ENCODE measurements at regions not wholly inside any gene's neighbourhood (a gene's known extent, or its start where the extent isn't known, plus 50 kb on each side); places are given as distances from the start of the nearest gene placed in this dataset.

DNA sequence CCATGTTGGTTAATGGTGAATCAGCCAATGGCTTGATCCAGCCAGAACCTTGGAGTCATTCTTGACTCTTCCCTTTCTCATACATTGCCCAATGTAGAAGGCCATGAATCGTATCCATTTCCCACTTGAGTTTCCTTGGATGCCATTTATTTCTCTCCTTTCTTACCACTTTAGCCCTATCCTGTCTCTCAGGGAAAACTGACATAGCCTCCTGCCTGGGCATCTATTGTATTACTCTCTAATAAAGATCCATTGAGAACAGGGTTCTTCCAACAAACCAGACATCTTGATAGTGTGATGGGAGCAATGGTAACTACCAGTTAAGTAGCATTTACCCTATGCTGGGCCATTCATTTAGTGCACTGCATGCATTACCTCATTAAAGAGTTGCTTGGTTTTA is 104.2 kb upstream of the CDH11 start:
- DNase-seq (ENCODE audit: low spot score), result no peak
- no peaks in the 10 kb centered on the region for H3K79me2 ChIP-seq (ENCODE audit: insufficient read depth, low read length)
- H3K9me3 ChIP-seq (ENCODE audit: low read length), result 0 out of 2 replicates have a peak, but pooled peaks cover 4% of the 10 kb centered on the region
- H3K36me3 ChIP-seq (replicated peaks in 1 of 2; ENCODE audit: control insufficient read depth in 1 of 2, insufficient read depth in 2 of 2, low read length in 2 of 2), result no peaks in the 10 kb centered on the region
- H3K27me3 ChIP-seq (ENCODE audit: control insufficient read depth in 1 of 2, insufficient read depth in 2 of 2, low read length in 2 of 2), result no peaks in the 10 kb centered on the region
- no peak for ATAC-seq
- H3K4me3 ChIP-seq (replicated peaks in 1 of 3; ENCODE audit: insufficient read depth in 1 of 3, low read depth in 2 of 3, low read length in 3 of 3), result no peak overlapping the region
- ChIA-PET POLR2A (no interaction called here), CTCF (ENCODE audit: low intra/inter-chr PET ratio, low total read pairs) (no interaction called here)
- WGBS (ENCODE audit: low lambda C conversion rate), result 6% methylated on average over 1 of the region's 1 CpG
- no TSS peak for BruUV-seq (replicated peaks)
- no peak for TF ChIP-seq POLR2G (IDR thresholded peaks at IDR 0.05; ENCODE audit: low read depth, low read length)
- TF ChIP-seq RAD21 (CRISPR knock-in tag; IDR thresholded peaks at IDR 0.05), result no peak
- no peak for TF ChIP-seq KLF16 (CRISPR knock-in tag; IDR thresholded peaks at IDR 0.05)
- TF ChIP-seq, protein P1, sequence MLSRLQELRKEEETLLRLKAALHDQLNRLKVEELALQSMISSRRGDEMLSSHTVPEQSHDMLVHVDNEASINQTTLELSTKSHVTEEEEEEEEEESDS (CRISPR knock-in tag; IDR thresholded peaks at IDR 0.05; ENCODE audit: borderline replicate concordance), result no peak
- no peak for TF ChIP-seq KAT2B (IDR thresholded peaks at IDR 0.05; ENCODE audit: borderline replicate concordance, low read depth, low read length)
- no peak for TF ChIP-seq LCORL (IDR thresholded peaks at IDR 0.05)
- TF ChIP-seq LCORL (CRISPR knock-in tag; IDR thresholded peaks at IDR 0.05), result no peak
- no peak for TF ChIP-seq ZBTB20 (CRISPR knock-in tag; IDR thresholded peaks at IDR 0.05; ENCODE audit: borderline replicate concordance, low read depth)
- TF ChIP-seq ZNF556 (CRISPR knock-in tag; IDR thresholded peaks at IDR 0.05; ENCODE audit: borderline replicate concordance), result no peak
- no peak for TF ChIP-seq ATF1 (CRISPR knock-in tag; IDR thresholded peaks at IDR 0.05)
- no peak for TF ChIP-seq SMAD9 (CRISPR knock-in tag; IDR thresholded peaks at IDR 0.05)
- TF ChIP-seq, protein P2, sequence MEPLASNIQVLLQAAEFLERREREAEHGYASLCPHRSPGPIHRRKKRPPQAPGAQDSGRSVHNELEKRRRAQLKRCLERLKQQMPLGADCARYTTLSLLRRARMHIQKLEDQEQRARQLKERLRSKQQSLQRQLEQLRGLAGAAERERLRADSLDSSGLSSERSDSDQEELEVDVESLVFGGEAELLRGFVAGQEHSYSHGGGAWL (CRISPR knock-in tag; IDR thresholded peaks at IDR 0.05), result no peak
- TF ChIP-seq, protein P3, sequence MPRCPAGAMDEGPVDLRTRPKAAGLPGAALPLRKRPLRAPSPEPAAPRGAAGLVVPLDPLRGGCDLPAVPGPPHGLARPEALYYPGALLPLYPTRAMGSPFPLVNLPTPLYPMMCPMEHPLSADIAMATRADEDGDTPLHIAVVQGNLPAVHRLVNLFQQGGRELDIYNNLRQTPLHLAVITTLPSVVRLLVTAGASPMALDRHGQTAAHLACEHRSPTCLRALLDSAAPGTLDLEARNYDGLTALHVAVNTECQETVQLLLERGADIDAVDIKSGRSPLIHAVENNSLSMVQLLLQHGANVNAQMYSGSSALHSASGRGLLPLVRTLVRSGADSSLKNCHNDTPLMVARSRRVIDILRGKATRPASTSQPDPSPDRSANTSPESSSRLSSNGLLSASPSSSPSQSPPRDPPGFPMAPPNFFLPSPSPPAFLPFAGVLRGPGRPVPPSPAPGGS (CRISPR knock-in tag; IDR thresholded peaks at IDR 0.05), result no peak
- TF ChIP-seq, protein P4, sequence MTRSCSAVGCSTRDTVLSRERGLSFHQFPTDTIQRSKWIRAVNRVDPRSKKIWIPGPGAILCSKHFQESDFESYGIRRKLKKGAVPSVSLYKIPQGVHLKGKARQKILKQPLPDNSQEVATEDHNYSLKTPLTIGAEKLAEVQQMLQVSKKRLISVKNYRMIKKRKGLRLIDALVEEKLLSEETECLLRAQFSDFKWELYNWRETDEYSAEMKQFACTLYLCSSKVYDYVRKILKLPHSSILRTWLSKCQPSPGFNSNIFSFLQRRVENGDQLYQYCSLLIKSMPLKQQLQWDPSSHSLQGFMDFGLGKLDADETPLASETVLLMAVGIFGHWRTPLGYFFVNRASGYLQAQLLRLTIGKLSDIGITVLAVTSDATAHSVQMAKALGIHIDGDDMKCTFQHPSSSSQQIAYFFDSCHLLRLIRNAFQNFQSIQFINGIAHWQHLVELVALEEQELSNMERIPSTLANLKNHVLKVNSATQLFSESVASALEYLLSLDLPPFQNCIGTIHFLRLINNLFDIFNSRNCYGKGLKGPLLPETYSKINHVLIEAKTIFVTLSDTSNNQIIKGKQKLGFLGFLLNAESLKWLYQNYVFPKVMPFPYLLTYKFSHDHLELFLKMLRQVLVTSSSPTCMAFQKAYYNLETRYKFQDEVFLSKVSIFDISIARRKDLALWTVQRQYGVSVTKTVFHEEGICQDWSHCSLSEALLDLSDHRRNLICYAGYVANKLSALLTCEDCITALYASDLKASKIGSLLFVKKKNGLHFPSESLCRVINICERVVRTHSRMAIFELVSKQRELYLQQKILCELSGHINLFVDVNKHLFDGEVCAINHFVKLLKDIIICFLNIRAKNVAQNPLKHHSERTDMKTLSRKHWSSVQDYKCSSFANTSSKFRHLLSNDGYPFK (CRISPR knock-in tag; IDR thresholded peaks at IDR 0.05; ENCODE audit: borderline replicate concordance), result no peak
- no peak for TF ChIP-seq YEATS4 (CRISPR knock-in tag; IDR thresholded peaks at IDR 0.05; ENCODE audit: borderline replicate concordance)
- no peak for TF ChIP-seq RNF2 (conservative IDR thresholded peaks at IDR 0.05; ENCODE audit: low read depth)
- no peak overlapping the region for H2AFZ ChIP-seq (ENCODE audit: low read length)
- H3K27ac ChIP-seq (ENCODE audit: extremely low read length, insufficient read depth, low read length), result no peak overlapping the region
- FAIRE-seq, result no peak
- H3K9ac ChIP-seq (ENCODE audit: insufficient read depth, low read depth, low read length), result no peak overlapping the region
- no peaks in the 10 kb centered on the region for H4K20me1 ChIP-seq (ENCODE audit: insufficient read depth, low read length)
- no peak overlapping the region for H3K4me2 ChIP-seq (ENCODE audit: low read depth, low read length)
- no peaks in the 10 kb centered on the region for H3K4me1 ChIP-seq (ENCODE audit: insufficient read depth, low read length)
- in situ Hi-C loops (cut with HindIII; ENCODE audit: extremely low pct_ligation_motif_present, low pct_unique_long_range_greater_than_20kb) (no loop called here), intact Hi-C loops (cut with micrococcal nuclease; ENCODE audit: unreplicated experiment) (no loop called here)
